Heart right ventricle (tissue), 16 donors: ENCODE measurements at regions not wholly inside any gene's neighbourhood (a gene's known extent, or its start where the extent isn't known, plus 50 kb on each side); places are given as distances from the start of the nearest gene placed in this dataset.

Experiments used
- ATAC-seq, 8 donors: fragments of 200-7000 bp; cut with Tn5 transposase; one replicate each; pipeline ENCODE4 v1.9.1; 2020; ENCODE audit warnings: mild to moderate bottlenecking in 8 of 8, moderate library complexity in 8 of 8, moderate number of reproducible peaks in 1 of 8
- DNase-seq, 2 donors: peaks; one replicate each; pipeline ENCODE4 v3.0.0-alpha.2; 2020
- H3K27ac ChIP-seq, 10 donors: fragments of 200-600 bp; sonication (generic) in 2 of 10; one replicate each; pipeline versions ENCODE4 v1.5.0 to v1.8.0; 2020 to 2022; ENCODE audit warnings: mild to moderate bottlenecking in 3 of 10
- H3K27me3 ChIP-seq, 7 donors: fragments of 200-600 bp; one replicate each; pipeline ENCODE4 v1.8.0; 2021 to 2022; ENCODE audit warnings: mild to moderate bottlenecking in 2 of 7
- H3K36me3 ChIP-seq, 9 donors: fragments of 200-600 bp; sonication (generic) in 1 of 9; one replicate each; pipeline versions ENCODE4 v1.5.0 to v1.8.0; 2020 to 2022; ENCODE audit warnings: mild to moderate bottlenecking in 2 of 9
- H3K4me1 ChIP-seq, 9 donors: fragments of 200-600 bp; sonication (generic) in 1 of 9; one replicate each; pipeline versions ENCODE4 v1.5.0 to v1.8.0; 2020 to 2022; ENCODE audit warnings: mild to moderate bottlenecking in 4 of 9
- H3K4me3 ChIP-seq, 10 donors: fragments of 200-600 bp; sonication (generic) in 2 of 10; one replicate each; pipeline versions ENCODE4 v1.5.0 to v1.8.0; 2020 to 2022; ENCODE audit warnings: mild to moderate bottlenecking in 7 of 10, moderate library complexity in 2 of 10
- H3K9me3 ChIP-seq, 11 donors: fragments of 200-600 bp in 10 of 11; sonication (generic) in 2 of 11; one replicate each; pipeline versions ENCODE4 v1.5.0 to v1.8.0; 2013 to 2022; ENCODE audit warnings: mild to moderate bottlenecking in 2 of 11, control low read depth in 1 of 11, moderate library complexity in 1 of 11
- WGBS, 2 donors: extraction: QIAGEN DNeasy Blood & Tissue Kit; methylation state at CpG; one replicate each; pipeline ENCODE4 v1.1.7; 2013; ENCODE audit warnings: inconsistent platforms in 1 of 2; 5-methylcytosine and 5-hydroxymethylcytosine counted together
- intact Hi-C, 10 donors: fragments of 100-400 bp; cut with DNase I; formaldehyde crosslinking; loops; one replicate each; pipeline versions ENCODE4 v1.11.1 to v1.14.2; 2022
- TF ChIP-seq, protein P1 (sequence below), 9 donors: fragments of 200-600 bp; sonication (generic) in 2 of 9; IDR thresholded peaks; one replicate each; pipeline versions ENCODE4 v1.5.0 to v1.8.0; 2021 to 2022; ENCODE audit warnings: antibody characterized with exemption in 9 of 9, mild to moderate bottlenecking in 5 of 9, moderate library complexity in 1 of 9
- donor health status: Arrhythmogenic right ventricular cardiomyopathy.
- donor health status: ischemic (EF 13 %, LVEDD 7.1; RV severe dilation, severe dysfunction).
- donor health status: healthy with polysubstance abuse.
- donor health status: DM: no; HTN: yes; CAD: no.
- donor health status: DM: no; HTN: no; CAD: no.
- donor health status: ischemic (EF 25% LVEDD 6.9; RV normal size, moderate dysfunction).
- donor health status: ischemic (EF 25% LVEDD 5.7; RV mildly dilated, moderate dysfunction).
- donor health status: healthy.
- donor health status: DM: yes; HTN: yes; CAD: no.
- donor health status: Ischemic cardiomyopathy.
- donor health status: ischemic (EF 35%, LVEDD 5.7; RV mildly dilated, moderate dysfunction).
- donor health status: nonischemic (EF 11% LVEDD 7.7; RV severe dilation, severe dysfunction).
- donor health status: DM: yes; HTN: yes; CAD: no.
- donor health status: PGD.
- donor health status: ischemic (EF 29% LVEDD 5.4; RV normal size, mild dysfunction).
- donor health status: nonischemic (EF 23%, LVEDD 6.1; RV moderate dilation, normal function).

DNA sequence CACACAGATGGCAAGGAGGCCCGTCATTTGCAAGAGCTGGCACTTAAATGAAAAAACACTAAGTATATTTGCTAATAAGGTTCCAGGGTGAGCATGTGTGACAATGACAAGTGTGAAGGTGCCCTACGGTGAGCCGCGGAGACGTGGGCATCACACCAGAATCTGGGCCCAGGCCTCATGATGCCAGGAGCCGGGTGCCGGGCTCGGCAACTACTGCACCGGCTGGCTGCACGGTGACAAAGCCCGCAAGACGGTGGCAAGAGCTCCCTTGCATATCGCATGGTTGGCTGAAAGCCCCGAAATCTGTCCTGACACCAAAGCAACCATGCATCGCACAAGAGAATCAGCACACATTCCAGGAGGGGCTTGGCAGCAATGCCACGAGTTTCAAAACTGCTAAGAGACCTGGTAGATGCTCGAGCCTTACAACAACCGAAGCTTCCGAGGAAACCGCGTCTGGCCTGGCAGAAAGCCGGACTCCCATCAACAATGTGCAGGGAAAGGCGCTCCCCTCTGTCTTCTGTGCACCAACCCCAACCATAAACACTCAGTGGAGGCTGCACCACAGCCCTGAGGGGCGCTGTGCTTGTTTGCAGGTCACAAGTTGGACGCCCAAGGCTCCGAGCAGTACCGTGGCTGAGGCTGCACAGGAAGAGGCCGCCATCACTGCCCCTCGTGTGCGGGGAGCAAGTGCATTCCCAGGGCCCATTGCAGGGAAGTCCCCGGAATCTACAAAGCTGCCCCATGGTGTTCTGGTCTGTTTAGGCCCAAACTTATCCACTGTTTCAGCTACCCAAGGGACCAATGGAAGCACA, 339.7 kb downstream of the CTTN start:
- DNase-seq (no peak), ATAC-seq (no peak)
- intact Hi-C loops = no loop called here
- no peaks in the 10 kb centered on the region for H3K9me3 ChIP-seq
- no peak overlapping the region for H3K27ac ChIP-seq
- H3K36me3 ChIP-seq = no peaks in the 10 kb centered on the region
- TF ChIP-seq, protein P1, sequence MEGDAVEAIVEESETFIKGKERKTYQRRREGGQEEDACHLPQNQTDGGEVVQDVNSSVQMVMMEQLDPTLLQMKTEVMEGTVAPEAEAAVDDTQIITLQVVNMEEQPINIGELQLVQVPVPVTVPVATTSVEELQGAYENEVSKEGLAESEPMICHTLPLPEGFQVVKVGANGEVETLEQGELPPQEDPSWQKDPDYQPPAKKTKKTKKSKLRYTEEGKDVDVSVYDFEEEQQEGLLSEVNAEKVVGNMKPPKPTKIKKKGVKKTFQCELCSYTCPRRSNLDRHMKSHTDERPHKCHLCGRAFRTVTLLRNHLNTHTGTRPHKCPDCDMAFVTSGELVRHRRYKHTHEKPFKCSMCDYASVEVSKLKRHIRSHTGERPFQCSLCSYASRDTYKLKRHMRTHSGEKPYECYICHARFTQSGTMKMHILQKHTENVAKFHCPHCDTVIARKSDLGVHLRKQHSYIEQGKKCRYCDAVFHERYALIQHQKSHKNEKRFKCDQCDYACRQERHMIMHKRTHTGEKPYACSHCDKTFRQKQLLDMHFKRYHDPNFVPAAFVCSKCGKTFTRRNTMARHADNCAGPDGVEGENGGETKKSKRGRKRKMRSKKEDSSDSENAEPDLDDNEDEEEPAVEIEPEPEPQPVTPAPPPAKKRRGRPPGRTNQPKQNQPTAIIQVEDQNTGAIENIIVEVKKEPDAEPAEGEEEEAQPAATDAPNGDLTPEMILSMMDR (IDR thresholded peaks at IDR 0.05) = no peak
- no peak overlapping the region for H3K4me3 ChIP-seq
- WGBS, 2 donors = 90 to 91% methylated on average over 31 of the region's 31 CpGs
- peaks cover 0 to 34% (median 21%) of the 10 kb centered on the region in 7 donors for H3K27me3 ChIP-seq
- peaks cover 0 to 3% (median 0%) of the 10 kb centered on the region in 9 donors for H3K4me1 ChIP-seq

DNA sequence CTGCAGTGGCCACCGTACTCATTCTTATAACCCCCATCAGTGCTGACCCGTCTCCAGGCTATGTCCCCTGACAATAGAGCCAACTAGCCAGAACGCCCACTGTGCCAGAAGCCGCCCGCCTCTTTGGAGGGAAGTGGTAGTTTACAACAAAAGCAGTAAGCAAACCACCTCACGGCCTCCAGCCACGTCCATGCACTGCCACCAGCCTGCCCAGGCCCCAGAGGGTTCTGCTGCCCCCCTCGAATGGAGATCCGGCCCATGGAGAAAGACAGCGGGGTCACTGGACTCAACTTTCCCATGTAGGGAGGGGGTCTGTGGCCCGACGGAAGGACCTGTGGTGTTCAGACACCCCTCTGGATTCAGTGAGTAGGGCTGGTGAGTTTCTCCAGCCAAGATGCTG, 340.3 kb downstream of the CTTN start:
- Histone ChIP-seq H3K36me3 (no peaks in the 10 kb centered on the region), H3K4me3 (no peak overlapping the region), H3K4me1 (peaks cover 0 to 3% (median 0%) of the 10 kb centered on the region in 9 donors), H3K9me3 (no peaks in the 10 kb centered on the region), H3K27ac (no peak overlapping the region), H3K27me3 (peaks cover 0 to 39% (median 27%) of the 10 kb centered on the region in 7 donors)
- TF ChIP-seq, protein P1 (IDR thresholded peaks at IDR 0.05) = no peak
- intact Hi-C loops = no loop called here
- DNase-seq (no peak), ATAC-seq (no peak)
- WGBS, 2 donors = 89 to 93% methylated on average over 12 of the region's 12 CpGs

DNA sequence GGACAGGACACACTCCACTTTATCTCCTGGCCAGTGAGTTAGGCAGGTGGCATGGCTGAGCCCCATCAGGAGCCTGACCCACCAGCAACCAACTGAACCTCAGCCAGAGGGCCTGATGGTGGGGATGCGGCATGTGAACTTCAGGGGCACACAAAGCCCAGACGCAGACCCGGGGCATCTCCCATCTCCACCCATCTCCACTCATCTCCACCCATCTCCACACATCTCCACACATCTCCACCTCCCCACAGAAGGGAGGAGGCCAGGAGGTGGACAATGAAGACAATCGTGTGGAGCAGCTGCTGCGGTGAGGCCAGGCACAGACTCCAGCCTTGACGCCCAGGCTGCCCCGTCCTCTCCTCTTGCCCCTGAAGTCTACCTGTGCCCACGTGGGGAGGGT, 340.8 kb downstream of the CTTN start:
- H3K27ac ChIP-seq = no peak overlapping the region
- intact Hi-C loops = no loop called here
- no peak for DNase-seq
- H3K4me1 ChIP-seq = peaks cover 0 to 3% (median 0%) of the 10 kb centered on the region in 9 donors
- no peaks in the 10 kb centered on the region for H3K9me3 ChIP-seq
- H3K36me3 ChIP-seq = no peaks in the 10 kb centered on the region
- TF ChIP-seq, protein P1 (IDR thresholded peaks at IDR 0.05) = no peak
- no peak for ATAC-seq
- 89 to 90% methylated on average over 8 of the region's 8 CpGs for WGBS, 2 donors
- H3K4me3 ChIP-seq = no peak overlapping the region
- H3K27me3 ChIP-seq = peaks cover under 1 to 41% (median 31%) of the 10 kb centered on the region in 7 donors

DNA sequence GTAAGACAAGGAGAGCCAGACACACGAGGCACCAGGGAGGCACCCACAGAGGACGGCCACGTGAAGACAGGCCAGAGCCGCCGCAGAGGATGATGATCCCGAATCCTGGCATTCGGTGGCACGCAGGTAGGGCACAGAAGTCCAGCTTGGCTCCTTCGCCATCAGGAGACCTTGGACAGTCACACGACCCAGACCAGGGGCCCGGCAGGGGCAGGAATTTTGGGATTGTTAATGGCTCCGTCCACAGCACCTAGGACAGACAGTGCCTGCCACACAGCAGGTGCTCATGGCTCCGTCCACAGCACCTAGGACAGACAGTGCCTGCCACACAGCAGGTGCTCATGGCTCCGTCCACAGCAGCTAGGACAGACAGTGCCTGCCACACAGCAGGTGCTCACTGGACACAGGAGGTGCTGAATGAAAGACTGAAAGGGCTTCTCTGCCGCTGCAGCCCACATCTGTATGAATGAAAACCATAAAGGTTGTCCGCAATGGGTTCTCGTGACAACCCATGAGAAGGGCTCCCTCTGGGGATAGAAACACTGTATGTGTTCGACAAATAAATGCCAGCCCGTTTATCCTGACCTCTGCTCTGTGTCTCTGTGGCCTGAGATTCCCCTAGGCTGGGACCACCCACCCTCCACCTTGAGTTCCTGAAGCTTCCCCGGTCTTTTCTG, 341.6 kb downstream of the CTTN start:
- TF ChIP-seq, protein P1 (IDR thresholded peaks at IDR 0.05) = no peak
- H3K36me3 ChIP-seq = no peaks in the 10 kb centered on the region
- WGBS, 2 donors = 70% methylated on average over 20 of the region's 20 CpGs
- peaks cover 4 to 49% (median 38%) of the 10 kb centered on the region in 7 donors for H3K27me3 ChIP-seq
- no peak for DNase-seq
- no peak overlapping the region for H3K27ac ChIP-seq
- no peak for ATAC-seq
- H3K9me3 ChIP-seq = no peaks in the 10 kb centered on the region
- H3K4me1 ChIP-seq = peaks cover 0 to 3% (median 0%) of the 10 kb centered on the region in 9 donors
- intact Hi-C loops = no loop called here
- no peak overlapping the region for H3K4me3 ChIP-seq
